Mesenteric fat pad (tissue), 1 donor: ENCODE measurements at regions not wholly inside any gene's neighbourhood (a gene's known extent, or its start where the extent isn't known, plus 50 kb on each side); places are given as distances from the start of the nearest gene placed in this dataset.

ENCODE experiments used
- DNase-seq: peaks from one replicate; pipeline ENCODE4 v3.0.0-alpha.2; 2020; ENCODE audit warnings: low spot score
- donor health status: DM: yes; HTN: yes; CAD: no.

GRCh38 chr18:71025505-71026225 lies 736.8 kb downstream of the SOCS6 start:
- DNase-seq = no peak

- no peak for DNase-seq
Measured at GRCh38 chr18:71022389-71022788, 733.5 kb downstream of the SOCS6 start.

- no peak for DNase-seq
Measured at GRCh38 chr18:71021030-71021362, 732.2 kb downstream of the SOCS6 start.

GRCh38 chr18:71020342-71021029 lies 731.6 kb downstream of the SOCS6 start:
- no peak for DNase-seq

GRCh38 chr18:71018816-71019215 lies 730.0 kb downstream of the SOCS6 start:
- no peak for DNase-seq

GRCh38 chr18:71012789-71013188 lies 723.9 kb downstream of the SOCS6 start:
- no peak for DNase-seq

GRCh38 chr18:71011389-71011788 lies 722.5 kb downstream of the SOCS6 start:
- DNase-seq = no peak

- no peak for DNase-seq
Measured at GRCh38 chr18:71008257-71008656, 719.4 kb downstream of the SOCS6 start.

- no peak for DNase-seq
Measured at GRCh38 chr18:71001597-71001996, 712.8 kb downstream of the SOCS6 start.

GRCh38 chr18:70998490-70998889 lies 709.6 kb downstream of the SOCS6 start:
- no peak for DNase-seq

- DNase-seq = no peak
Measured at GRCh38 chr18:70994116-70994515, 705.3 kb downstream of the SOCS6 start.

GRCh38 chr18:70991577-70991976 lies 702.7 kb downstream of the SOCS6 start:
- DNase-seq = no peak

- DNase-seq = no peak
Measured at GRCh38 chr18:70985948-70986347, 697.1 kb downstream of the SOCS6 start.

- no peak for DNase-seq
Measured at GRCh38 chr18:70982292-70982691, 693.4 kb downstream of the SOCS6 start.

- no peak for DNase-seq
Measured at GRCh38 chr18:70981400-70982140, 692.7 kb downstream of the SOCS6 start.

- no peak for DNase-seq
Measured at GRCh38 chr18:70973626-70974025, 684.8 kb downstream of the SOCS6 start.

- DNase-seq = no peak
Measured at GRCh38 chr18:70966419-70966818, 677.6 kb downstream of the SOCS6 start.

GRCh38 chr18:70961939-70962338 lies 673.1 kb downstream of the SOCS6 start:
- DNase-seq = no peak

- no peak for DNase-seq
Measured at GRCh38 chr18:70956554-70956953, 667.7 kb downstream of the SOCS6 start.

- peak; percentile 28 for DNase-seq
Measured at GRCh38 chr18:70936160-70936559, 647.3 kb downstream of the SOCS6 start.

- no peak for DNase-seq
Measured at GRCh38 chr18:70931942-70932814, 643.3 kb downstream of the SOCS6 start.
